ENCODE measurements at regions not wholly inside any gene's neighbourhood (a gene's known extent, or its start where the extent isn't known, plus 50 kb on each side); places are given as distances from the start of the nearest gene placed in this dataset.
"Not testable (repeated sequence)": the region's sequence is repeated elsewhere in the genome, so short reads cannot be mapped to it uniquely, and the experiment has no call there.

DNA sequence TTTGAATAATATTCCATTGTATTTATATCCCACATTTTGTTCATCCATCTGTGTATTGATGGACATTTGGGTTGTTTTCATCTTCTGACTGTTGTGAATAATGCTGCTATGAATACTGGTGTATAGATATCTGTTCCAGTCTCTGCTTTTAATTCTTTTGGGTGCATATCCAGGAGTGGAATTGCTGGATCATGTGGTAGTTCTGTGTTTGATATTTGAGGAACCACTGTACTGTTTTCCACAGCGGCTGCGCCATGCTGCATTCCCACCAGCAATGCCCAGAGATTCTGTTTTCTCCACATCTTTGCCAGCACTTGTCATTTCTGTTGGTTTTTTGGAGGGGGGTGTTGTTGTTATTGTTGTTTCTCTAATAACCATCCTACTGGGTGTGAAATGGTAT is 131.6 kb upstream of the KIF26B start:
- DNase-seq = no peak

DNA sequence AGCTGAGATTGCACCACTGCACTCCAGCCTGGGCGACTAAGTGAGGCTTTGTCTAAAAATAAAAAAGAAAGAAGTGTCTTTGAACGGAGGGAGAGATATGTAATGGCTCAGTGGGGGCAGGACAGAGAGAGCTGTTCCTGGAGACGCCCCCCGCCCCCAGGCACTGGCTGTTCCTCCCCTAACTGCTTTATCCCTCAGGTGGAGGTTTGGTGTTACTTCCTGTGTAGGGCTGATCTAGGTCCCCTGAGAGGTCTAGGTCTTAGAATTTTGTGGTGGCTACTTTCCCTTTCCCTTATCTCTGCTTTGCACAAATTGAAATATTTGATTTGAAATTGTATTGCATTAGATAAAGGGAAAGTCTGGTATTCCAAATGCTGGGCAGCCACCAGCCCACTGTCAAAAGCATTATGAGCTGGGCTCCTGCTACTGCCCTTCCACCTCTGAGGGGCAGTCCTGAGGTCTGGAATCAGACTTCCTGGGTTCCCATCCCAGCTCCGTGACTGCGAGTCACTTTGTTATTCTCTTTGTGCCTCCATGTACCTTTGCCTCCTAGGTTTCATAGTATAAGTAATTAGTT is 134.8 kb upstream of the KIF26B start:
- no peak for DNase-seq

GRCh38 chr1:245016700-245017099 is 138.1 kb upstream of the KIF26B start:
- no peak for DNase-seq

GRCh38 chr1:245015031-245015430 is 139.8 kb upstream of the KIF26B start:
- no peak for DNase-seq

DNA sequence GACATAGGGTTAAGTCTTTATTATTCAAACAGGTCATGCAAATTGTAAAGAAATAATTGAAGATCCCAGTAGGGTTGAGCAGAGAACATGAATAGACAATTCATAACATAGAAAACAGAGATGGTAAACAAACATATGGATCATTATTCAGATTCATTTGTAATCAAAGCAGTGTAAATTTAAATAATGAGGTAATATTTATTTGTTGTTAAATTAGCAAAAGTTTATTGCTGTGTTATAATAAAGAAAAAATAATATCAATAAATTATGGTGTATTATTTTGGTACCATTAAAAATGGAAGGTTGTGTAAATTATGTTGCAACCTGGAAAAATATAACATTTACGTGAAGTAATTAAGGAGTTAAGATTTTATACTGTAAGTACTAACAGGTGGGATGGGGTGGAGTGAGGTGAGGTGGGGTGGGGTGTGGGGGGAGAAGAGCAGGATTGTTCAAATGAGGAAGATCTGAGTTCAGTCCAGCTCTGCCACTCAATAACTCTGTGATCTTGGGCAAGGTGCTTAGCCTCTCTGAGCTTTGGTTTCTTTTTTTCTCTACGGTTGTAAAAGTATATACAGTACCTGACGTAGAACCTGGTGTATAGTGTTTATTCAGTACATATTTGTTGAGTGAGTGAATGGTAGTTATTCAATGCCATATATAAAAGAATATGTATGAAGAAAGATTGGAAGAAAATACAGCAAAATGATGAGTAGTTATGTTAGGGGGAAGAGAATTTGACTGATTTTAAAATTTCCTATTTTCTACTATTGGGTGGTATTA is 140.3 kb upstream of the KIF26B start:
- DNase-seq = no peak

- DNase-seq = no peak
Measured at GRCh38 chr1:245010018-245010614, 144.7 kb upstream of the KIF26B start.

DNA sequence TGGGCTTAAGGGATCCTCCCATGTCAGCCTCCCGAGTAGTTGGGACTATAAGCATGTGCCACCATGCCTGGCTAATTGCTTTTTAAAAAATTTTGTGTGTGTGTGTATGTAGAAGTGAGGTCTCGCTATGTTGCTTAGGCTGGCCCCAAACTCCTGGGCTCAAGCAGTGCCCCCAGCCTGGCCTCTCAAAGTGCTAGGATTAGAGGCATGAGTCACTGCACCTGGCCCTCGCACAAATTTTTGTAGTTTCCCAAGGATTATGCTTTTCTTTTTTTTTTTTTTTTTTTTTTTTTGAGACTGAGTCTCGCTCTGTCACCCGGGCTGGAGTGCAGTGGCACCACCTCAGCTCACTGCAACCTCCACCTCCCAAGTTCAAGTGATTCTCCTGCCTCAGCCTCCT is 144.4 kb upstream of the HNRNPU start:
- DNase-seq = no peak

DNA sequence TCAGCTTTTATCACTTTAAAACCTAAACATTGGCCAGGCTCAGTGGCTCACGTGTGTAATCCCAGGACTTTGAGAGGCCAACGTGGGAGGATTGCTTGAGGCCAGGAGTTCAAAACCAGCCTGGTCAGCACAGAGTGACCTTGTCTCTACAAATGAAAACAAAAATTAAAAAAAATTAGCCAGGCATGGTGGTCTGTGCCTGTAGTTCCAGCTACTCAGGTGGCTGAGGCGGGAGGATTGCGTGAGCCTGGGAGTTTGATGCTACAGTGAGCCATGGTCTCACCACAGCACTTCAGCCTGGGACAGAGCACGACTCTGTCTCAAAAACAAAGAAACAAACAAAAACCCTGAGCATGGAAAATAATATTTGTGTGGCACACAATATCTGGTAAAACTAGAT is 143.5 kb upstream of the HNRNPU start:
- DNase-seq = no peak

DNA sequence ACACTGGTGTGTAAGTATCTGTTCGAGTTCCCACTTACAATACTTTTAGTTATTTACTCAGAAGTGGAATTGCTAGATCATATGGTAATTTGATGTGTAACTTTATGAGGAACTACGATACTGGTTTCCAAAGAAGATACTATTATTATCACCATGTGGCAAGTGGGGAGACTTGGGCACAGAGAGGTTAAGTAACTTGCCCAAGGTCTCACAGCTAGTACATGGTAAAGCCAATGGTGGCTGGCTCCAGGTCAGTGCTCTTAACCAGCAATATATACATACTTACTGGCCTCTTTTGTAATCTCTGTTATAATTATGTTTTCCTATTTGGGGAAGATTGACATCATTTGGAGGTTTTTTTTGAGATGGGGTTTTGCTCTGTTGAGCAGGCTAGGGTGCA is 138.9 kb upstream of the HNRNPU start:
- DNase-seq = no peak

- DNase-seq = no peak
Measured at GRCh38 chr1:245001252-245001651, 136.9 kb upstream of the HNRNPU start.

GRCh38 chr1:245000872-245001188 is 136.5 kb upstream of the HNRNPU start:
- DNase-seq = no peak

DNA sequence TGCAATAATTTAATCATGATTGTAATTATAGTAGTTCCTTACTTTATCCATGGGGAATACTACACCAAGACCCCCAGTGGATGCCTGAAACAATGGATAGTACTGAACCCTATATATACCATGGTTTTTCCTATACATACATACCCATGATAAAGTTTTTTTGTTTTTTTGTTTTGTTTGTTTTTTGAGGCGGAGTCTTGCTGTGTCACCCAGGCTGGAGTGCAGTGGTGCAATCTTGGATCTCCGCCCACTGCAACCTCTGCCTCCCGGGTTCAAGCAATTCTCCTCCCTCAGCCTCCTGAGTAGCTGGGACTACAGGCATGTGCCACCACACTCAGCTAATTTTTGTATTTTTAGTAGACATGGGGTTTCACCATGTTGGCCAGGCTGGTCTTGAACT is 135.3 kb upstream of the HNRNPU start:
- DNase-seq = not testable (repeated sequence)

DNA sequence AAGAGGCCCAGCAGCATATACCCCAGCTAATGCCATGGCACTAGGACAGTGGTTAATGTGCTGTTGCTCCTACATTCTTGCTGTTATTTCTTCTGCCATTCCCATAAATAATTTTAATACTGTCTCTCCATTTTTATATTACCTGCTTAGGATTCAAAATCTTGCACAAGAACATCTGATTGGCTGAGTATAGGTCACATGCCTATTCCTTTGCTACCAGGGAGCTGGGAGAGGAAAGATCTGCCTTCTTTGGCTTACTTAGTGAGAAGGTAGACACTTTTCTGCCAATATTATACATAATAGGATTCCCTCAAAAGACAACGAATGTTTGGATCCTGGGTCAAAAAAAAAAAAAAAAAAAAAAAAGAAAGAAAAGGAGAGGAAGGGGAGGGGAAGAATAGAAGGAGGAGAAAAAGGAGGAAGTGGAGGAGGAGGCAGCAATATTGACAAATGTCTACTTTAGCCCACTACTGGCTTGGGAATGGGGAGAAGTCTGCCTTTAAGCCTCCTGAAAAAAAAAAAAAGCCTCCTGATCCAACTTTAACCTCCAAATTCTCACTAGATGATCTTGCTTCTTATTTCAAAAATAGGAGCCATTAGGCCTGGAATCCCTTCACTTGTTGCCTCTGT is 134.5 kb upstream of the HNRNPU start:
- no peak for DNase-seq

- DNase-seq = no peak
Measured at GRCh38 chr1:244995602-244996400, 131.5 kb upstream of the HNRNPU start.

GRCh38 chr1:244992833-244993232 is 128.5 kb upstream of the HNRNPU start:
- no peak for DNase-seq

- DNase-seq = no peak
Measured at GRCh38 chr1:244989813-244990212, 125.5 kb upstream of the HNRNPU start.

GRCh38 chr1:244988521-244988920 is 124.2 kb upstream of the HNRNPU start:
- DNase-seq = no peak

DNA sequence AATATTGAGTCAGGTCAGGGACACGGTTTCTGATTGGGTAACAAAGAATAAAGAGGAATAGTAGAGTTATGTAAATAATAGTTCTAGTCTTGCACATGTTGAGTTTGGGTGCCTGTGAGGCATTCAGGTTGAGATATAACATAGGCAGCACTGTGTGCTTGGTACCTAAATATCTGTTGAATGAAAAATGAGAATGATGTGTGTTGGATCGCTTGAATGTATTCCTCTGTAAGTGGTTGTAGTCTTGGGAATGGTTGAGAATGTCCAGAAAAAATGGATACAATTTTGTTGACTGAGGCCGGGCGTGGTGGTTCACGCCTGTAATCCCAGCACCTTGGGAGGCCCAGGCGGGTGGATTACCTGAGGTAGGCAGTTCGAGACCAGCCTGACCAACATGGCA is 116.3 kb upstream of the HNRNPU start:
- no peak for DNase-seq

DNA sequence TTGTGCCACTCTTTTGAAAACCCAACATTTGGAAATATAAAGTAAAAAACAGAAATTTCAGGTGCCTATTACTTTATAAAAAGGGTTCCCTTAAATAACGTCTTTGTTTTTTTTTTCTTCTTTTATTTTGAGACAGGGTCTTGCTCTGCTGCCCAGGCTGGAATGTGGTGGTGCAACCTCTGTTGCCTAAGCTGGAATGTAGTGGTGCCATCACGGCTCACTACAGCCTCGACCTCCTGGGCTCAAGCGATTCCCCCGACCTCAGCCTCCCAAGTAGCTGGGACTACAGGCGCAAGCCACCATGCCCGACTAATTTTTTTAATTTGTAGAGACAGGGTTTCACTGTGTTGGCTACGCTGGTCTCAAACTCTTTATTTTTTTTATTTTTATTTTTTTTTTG is 110.2 kb upstream of the HNRNPU start:
- no peak for DNase-seq

GRCh38 chr1:244974106-244974505 is 109.8 kb upstream of the HNRNPU start:
- no peak for DNase-seq

DNA sequence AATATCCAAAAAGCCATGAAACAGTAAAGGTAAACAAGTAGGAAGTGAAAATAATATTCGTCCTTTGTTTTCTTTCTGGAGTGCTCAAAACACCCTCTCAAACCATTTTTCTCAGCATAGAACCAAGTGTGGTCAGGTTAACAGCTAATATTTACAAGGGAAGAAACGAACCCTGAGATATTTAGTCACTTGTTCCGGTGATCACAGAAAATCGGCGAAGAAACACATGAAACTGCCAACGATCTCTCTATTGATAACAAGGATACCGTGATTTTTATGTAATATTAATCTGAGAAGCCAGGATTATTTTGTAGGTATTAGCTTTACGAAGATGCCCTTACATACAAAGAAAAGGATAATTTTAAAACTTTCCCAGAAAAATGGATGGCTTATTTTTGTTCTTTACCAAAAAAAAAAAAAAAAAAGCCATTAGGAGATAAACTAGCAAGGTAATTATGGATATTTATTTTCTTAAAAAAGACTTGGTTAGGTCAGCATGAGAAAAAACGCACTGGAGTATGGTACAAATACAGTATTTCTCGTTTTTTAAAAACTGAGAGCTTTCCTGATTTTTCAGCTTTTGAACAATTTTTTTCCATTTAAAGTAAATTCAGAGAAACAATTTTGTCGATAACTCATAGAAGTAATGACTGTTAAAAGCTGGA is 107.3 kb upstream of the HNRNPU start:
- no peak for DNase-seq

DNA sequence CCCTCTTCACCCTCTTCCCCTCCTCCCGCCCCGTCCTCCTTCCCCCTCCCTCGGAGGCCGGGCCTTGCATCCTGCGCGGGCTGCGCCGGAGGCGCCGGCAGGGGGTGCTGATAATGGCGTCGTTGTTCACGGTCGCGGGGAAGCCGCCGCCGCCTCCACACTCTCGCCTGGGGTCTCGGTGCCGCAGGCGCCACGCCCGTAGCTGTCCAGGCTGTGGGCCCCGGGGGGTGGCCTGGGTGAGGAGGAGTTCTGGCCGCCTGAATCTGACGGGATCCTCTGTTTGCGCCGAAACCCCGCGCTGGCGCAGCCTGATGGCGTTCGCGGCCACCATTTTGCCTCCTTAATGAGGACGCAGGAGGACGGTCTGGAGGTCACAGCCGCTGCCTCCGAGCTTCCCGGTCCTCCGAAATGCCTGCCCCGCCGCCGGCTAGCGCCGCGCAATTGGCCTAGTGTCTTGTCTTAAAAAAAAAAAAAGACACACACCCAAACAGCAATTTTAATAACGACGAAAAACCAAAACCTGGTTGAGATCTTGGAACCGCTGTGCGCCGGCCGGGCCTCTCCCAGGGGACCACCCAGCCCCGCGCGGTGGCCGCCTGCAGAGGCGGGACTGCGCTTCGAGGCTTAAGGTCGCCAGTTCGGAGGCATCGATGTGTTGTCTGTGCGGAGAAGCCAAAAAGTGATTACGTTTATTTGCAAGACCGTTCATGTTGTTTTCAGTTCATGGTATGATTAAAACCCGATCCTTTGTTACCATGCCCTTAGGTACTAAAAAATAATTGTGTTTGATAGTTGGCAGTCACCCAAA is 106.6 kb upstream of the HNRNPU start:
- peak; percentile 81 to 87 for DNase-seq

Data from stimulated activated CD4-positive, alpha-beta T cell treated with anti-CD3 and anti-CD28 coated beads, Interleukin-2, amount 100 ng/mL, for 48 hours (primary cell).